Esophagus squamous epithelium (tissue), 4 donors: ENCODE measurements at regions not wholly inside any gene's neighbourhood (a gene's known extent, or its start where the extent isn't known, plus 50 kb on each side); places are given as distances from the start of the nearest gene placed in this dataset.

Experiments used
- CTCF ChIP-seq, 6 experiments: fragments of 450-650 bp in 4 of 6; fragments of 200-600 bp in 2 of 6; sonication (generic) in 2 of 6; IDR thresholded peaks; one replicate each; pipeline ENCODE4 v1.5.1; 2016 to 2019; ENCODE audit warnings: antibody characterized with exemption in 6 of 6, mild to moderate bottlenecking in 4 of 6, moderate library complexity in 4 of 6
- POLR2A ChIP-seq, 4 donors: fragments of 450-650 bp; IDR thresholded peaks; one replicate each; pipeline ENCODE4 v1.6.1; 2017; ENCODE audit warnings: antibody characterized with exemption in 4 of 4, mild to moderate bottlenecking in 4 of 4, moderate library complexity in 3 of 4

GRCh38 chr17:31792007-31792585 is 66.9 kb downstream of the COPRS start:
- TF ChIP-seq POLR2A (IDR thresholded peaks at IDR 0.05) (no peak), CTCF (IDR thresholded peaks at IDR 0.05) (no peak)
